ENCODE measurements at regions not wholly inside any gene's neighbourhood (a gene's known extent, or its start where the extent isn't known, plus 50 kb on each side); places are given as distances from the start of the nearest gene placed in this dataset.

DNA sequence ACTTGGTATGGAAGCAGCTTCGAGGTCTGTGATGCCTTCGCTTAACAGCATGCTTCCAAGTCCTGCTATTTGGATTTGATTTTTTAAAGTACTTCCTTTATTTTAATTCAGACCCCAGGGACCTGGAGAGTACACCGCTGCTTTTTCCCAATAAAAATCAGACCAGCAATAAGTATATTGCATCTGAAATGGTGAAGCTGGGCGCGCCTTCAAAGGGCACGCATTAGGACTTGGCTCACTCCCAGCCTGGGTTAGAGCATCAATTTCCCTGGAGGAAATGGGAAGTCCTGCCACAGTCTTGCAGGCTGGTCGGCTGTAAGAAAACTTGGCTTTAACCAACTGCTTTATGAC is 325.1 kb downstream of the RRAGC start:
- TF ChIP-seq, protein P1, sequence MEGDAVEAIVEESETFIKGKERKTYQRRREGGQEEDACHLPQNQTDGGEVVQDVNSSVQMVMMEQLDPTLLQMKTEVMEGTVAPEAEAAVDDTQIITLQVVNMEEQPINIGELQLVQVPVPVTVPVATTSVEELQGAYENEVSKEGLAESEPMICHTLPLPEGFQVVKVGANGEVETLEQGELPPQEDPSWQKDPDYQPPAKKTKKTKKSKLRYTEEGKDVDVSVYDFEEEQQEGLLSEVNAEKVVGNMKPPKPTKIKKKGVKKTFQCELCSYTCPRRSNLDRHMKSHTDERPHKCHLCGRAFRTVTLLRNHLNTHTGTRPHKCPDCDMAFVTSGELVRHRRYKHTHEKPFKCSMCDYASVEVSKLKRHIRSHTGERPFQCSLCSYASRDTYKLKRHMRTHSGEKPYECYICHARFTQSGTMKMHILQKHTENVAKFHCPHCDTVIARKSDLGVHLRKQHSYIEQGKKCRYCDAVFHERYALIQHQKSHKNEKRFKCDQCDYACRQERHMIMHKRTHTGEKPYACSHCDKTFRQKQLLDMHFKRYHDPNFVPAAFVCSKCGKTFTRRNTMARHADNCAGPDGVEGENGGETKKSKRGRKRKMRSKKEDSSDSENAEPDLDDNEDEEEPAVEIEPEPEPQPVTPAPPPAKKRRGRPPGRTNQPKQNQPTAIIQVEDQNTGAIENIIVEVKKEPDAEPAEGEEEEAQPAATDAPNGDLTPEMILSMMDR (IDR thresholded peaks at IDR 0.05), result no peak
- TF ChIP-seq POLR2AphosphoS5 (IDR thresholded peaks at IDR 0.05) (no peak), POLR2A (IDR thresholded peaks at IDR 0.05) (no peak), EP300 (IDR thresholded peaks at IDR 0.05) (no peak)
- H3K9me3 ChIP-seq, result no peaks in the 10 kb centered on the region
- H3K27me3 ChIP-seq, result peaks cover 41% of the 10 kb centered on the region
- H3K4me1 ChIP-seq, result no peaks in the 10 kb centered on the region
- ATAC-seq, result no peak
- no peaks in the 10 kb centered on the region for H3K36me3 ChIP-seq
- H3K4me3 ChIP-seq, result no peak overlapping the region
- no peak overlapping the region for H3K27ac ChIP-seq
- WGBS, 2 donors (ENCODE audit: low coverage in 1 of 2), result 75 to 87% methylated on average over 4 to 6 of the region's 7 CpGs

DNA sequence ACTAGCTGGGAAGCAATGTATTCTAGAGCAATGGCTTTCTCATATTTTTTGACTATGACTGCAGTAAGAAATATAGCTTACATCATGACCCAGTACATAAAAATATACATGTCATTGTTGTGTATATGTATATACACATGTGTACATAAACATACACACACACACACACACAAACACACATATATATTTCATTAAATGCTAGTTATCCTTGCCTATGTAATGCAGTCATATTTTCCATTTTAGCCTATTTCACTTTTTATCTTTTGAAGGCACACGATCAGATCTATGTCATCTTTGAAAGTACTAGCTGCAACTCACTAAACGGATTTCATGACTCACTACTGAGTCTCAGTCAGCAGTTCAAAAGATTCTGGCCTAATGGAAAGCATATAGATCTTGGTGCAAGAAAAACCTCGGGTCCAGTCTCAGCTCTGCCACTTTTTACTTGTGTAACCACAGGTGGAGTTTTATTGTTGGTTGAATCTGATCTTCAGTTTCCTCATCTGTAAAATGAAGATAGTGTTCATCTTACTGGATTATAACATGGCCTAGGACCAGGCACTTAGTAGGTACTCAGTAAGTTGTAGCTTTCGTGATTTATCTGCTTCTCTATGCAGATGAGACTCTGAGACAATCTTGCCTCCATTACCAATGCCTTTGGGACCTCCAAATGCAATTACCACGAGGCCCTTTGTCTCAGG is 325.6 kb downstream of the RRAGC start:
- Histone ChIP-seq H3K4me3 (no peak overlapping the region), H3K36me3 (no peaks in the 10 kb centered on the region), H3K4me1 (no peaks in the 10 kb centered on the region), H3K27me3 (peaks cover 44% of the 10 kb centered on the region), H3K9me3 (no peaks in the 10 kb centered on the region), H3K27ac (no peak overlapping the region)
- 62 to 71% methylated on average over 5 of the region's 5 CpGs for WGBS, 2 donors (ENCODE audit: low coverage in 1 of 2)
- TF ChIP-seq, protein P1 (IDR thresholded peaks at IDR 0.05), result no peak
- TF ChIP-seq EP300 (IDR thresholded peaks at IDR 0.05) (no peak), POLR2A (IDR thresholded peaks at IDR 0.05) (no peak), POLR2AphosphoS5 (IDR thresholded peaks at IDR 0.05) (no peak)
- no peak for ATAC-seq

DNA sequence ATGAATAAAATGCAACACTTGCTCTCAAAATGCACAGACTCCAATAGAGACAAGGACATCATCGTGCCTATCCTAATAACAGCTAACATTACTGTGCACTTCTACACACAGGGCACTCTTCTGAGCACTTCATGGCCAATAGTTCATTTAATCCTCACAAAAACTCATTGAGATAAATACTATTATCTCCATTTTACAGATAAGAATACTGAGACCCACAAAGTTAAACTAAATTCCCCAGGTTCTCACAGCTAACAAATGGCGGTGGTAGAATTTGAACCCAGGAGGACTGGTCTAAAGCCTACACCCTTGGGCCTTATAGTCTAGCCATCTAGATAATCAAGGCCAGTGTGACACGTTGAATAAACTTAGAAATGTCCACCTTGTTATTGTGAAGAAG is 328.6 kb downstream of the RRAGC start:
- Histone ChIP-seq H3K27ac (no peak overlapping the region), H3K9me3 (no peaks in the 10 kb centered on the region), H3K4me3 (no peak overlapping the region), H3K4me1 (no peaks in the 10 kb centered on the region), H3K27me3 (peaks cover 45% of the 10 kb centered on the region), H3K36me3 (no peaks in the 10 kb centered on the region)
- WGBS, 2 donors (ENCODE audit: low coverage in 1 of 2), result 86 to 93% methylated on average over 3 of the region's 3 CpGs
- TF ChIP-seq POLR2A (IDR thresholded peaks at IDR 0.05), result no peak
- TF ChIP-seq POLR2AphosphoS5 (IDR thresholded peaks at IDR 0.05), result no peak
- TF ChIP-seq, protein P1 (IDR thresholded peaks at IDR 0.05), result no peak
- TF ChIP-seq EP300 (IDR thresholded peaks at IDR 0.05), result no peak
- ATAC-seq, result no peak

DNA sequence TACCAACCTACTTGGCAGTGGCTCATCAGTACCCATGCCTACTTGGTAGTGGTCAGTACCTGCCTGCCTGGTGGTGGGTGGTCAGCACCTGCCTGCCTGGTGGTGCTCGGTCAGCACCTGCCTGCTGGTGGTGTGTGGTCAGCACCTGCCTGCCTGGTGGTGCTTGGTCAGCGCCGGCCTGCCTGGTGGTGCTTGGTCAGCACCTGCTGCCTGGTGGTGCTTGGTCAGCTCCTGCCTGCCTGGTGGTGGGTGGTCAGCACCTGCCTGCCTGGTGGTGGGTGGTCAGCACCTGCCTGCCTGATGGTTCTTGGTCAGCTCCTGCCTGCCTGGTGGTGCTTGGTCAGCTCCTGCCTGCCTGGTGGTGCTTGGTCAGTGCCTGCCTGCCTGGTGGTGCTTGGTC is 329.6 kb downstream of the RRAGC start:
- no peak overlapping the region for H3K4me3 ChIP-seq
- H3K4me1 ChIP-seq, result no peaks in the 10 kb centered on the region
- H3K9me3 ChIP-seq, result no peaks in the 10 kb centered on the region
- TF ChIP-seq EP300 (IDR thresholded peaks at IDR 0.05) (no peak), POLR2A (IDR thresholded peaks at IDR 0.05) (no peak), POLR2AphosphoS5 (IDR thresholded peaks at IDR 0.05) (no peak)
- TF ChIP-seq, protein P1 (IDR thresholded peaks at IDR 0.05), result no peak
- ATAC-seq, result no peak
- H3K36me3 ChIP-seq, result no peaks in the 10 kb centered on the region
- peaks cover 43% of the 10 kb centered on the region for H3K27me3 ChIP-seq
- H3K27ac ChIP-seq, result no peak overlapping the region
- no CpG with 5 or more reads among the region's 3 CpGs for WGBS, 2 donors (ENCODE audit: low coverage in 1 of 2)

DNA sequence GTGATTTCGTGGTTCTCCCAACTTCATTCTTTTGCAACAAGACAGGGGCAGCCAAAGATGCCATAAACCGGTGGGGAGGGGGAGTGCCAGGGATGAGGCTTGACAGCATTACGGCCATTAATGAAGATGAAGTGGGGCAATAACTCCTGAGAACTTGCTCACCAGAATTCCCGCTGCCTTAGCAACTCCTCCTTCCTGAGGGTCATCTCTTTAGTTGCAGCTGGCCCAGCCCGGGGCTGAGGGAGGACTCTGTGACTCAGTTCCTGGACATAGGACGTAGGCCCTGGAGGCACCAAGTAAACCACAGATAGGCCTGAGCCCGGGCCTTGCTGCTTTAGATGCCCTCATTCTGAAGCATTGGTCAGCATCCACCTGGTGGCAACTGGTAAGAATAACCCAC is 330.2 kb downstream of the RRAGC start:
- H3K36me3 ChIP-seq, result no peaks in the 10 kb centered on the region
- 81 to 85% methylated on average over 4 of the region's 7 CpGs for WGBS, 2 donors (ENCODE audit: low coverage in 1 of 2)
- peaks cover 44% of the 10 kb centered on the region for H3K27me3 ChIP-seq
- no peak overlapping the region for H3K27ac ChIP-seq
- no peaks in the 10 kb centered on the region for H3K9me3 ChIP-seq
- no peak for TF ChIP-seq POLR2AphosphoS5 (IDR thresholded peaks at IDR 0.05)
- TF ChIP-seq, protein P1 (IDR thresholded peaks at IDR 0.05), result no peak
- H3K4me1 ChIP-seq, result no peaks in the 10 kb centered on the region
- ATAC-seq, result no peak
- no peak overlapping the region for H3K4me3 ChIP-seq
